H9 (cell line): ENCODE measurements at regions not wholly inside any gene's neighbourhood (a gene's known extent, or its start where the extent isn't known, plus 50 kb on each side); places are given as distances from the start of the nearest gene placed in this dataset.

Source experiments
- DNase-seq: peaks from one replicate; pipeline ENCODE4 v3.0.0-alpha.2; 2017
- H2AFZ ChIP-seq: one replicate; pipeline ENCODE4 v1.6.1; 2013; ENCODE audit warnings: mild to moderate bottlenecking, low read length, control low read depth, moderate library complexity
- H2AK5ac ChIP-seq: 2 replicates; pipeline ENCODE4 v1.6.1; 2013; ENCODE audit warnings: low read length, control low read depth, mixed read lengths; ENCODE audit not compliant: insufficient read length
- H2BK120ac ChIP-seq: one replicate; pipeline ENCODE4 v1.6.1; 2013; ENCODE audit warnings: low read depth, mild to moderate bottlenecking, low read length, control low read depth, inconsistent platforms; ENCODE audit not compliant: poor library complexity, severe bottlenecking
- H2BK12ac ChIP-seq: 2 replicates; pipeline ENCODE4 v1.6.1; 2013; ENCODE audit warnings: low read length, control low read depth, mixed read lengths, low read depth; ENCODE audit not compliant: insufficient read length
- H2BK15ac ChIP-seq: 2 replicates; pipeline ENCODE4 v1.6.1; 2013; ENCODE audit warnings: low read depth, low read length, control low read depth
- H2BK20ac ChIP-seq: one replicate; pipeline ENCODE4 v1.6.1; 2013; ENCODE audit warnings: low read depth, mild to moderate bottlenecking, low read length, control low read depth, inconsistent platforms; ENCODE audit not compliant: poor library complexity, severe bottlenecking
- H2BK5ac ChIP-seq: 2 replicates; pipeline ENCODE4 v1.6.1; 2013; ENCODE audit warnings: low read length, control low read depth, mixed read lengths; ENCODE audit not compliant: insufficient read length
- H3K14ac ChIP-seq: 2 replicates; pipeline ENCODE4 v1.6.1; 2013; ENCODE audit warnings: low read length, control low read depth; ENCODE audit not compliant: insufficient read depth
- H3K18ac ChIP-seq: 2 replicates; pipeline ENCODE4 v1.6.1; 2013; ENCODE audit warnings: low read depth, mild to moderate bottlenecking, mixed read lengths, low read length, control low read depth; ENCODE audit not compliant: insufficient read length
- H3K23ac ChIP-seq: 2 replicates; pipeline ENCODE4 v1.6.1; 2013; ENCODE audit warnings: low read length, control low read depth, mixed read lengths, low read depth; ENCODE audit not compliant: insufficient read length
- H3K23me2 ChIP-seq: 2 replicates; pipeline ENCODE4 v1.6.1; 2013; ENCODE audit warnings: low read depth, mild to moderate bottlenecking, mixed read lengths, low read length, control low read depth; ENCODE audit not compliant: insufficient read length, poor library complexity, severe bottlenecking
- H3K27ac ChIP-seq: 2 replicates; pipeline ENCODE4 v1.5.1; 2013; ENCODE audit warnings: low read length, control low read depth, mixed read lengths, low read depth; ENCODE audit not compliant: insufficient read length
- H3K27me3 ChIP-seq: 2 replicates; pipeline ENCODE4 v1.6.1; 2013; ENCODE audit warnings: low read length, control low read depth, inconsistent platforms; ENCODE audit not compliant: insufficient read depth
- H3K4ac ChIP-seq: 2 replicates; pipeline ENCODE4 v1.6.1; 2013; ENCODE audit warnings: low read depth, mild to moderate bottlenecking, control low read depth, inconsistent platforms, low read length, moderate library complexity
- H3K4me1 ChIP-seq: 2 replicates; pipeline ENCODE4 v1.6.1; 2013; ENCODE audit warnings: low read length, control low read depth, inconsistent platforms; ENCODE audit not compliant: insufficient read depth
- H3K4me2 ChIP-seq: 2 replicates; pipeline ENCODE4 v1.6.1; 2013; ENCODE audit warnings: low read length, control low read depth, mixed read lengths; ENCODE audit not compliant: insufficient read length, insufficient read depth
- H3K56ac ChIP-seq: 2 replicates; pipeline ENCODE4 v1.6.1; 2013; ENCODE audit warnings: low read depth, mild to moderate bottlenecking, mixed read lengths, low read length, control low read depth; ENCODE audit not compliant: insufficient read length
- H3K79me1 ChIP-seq: 2 replicates; pipeline ENCODE4 v1.6.1; 2013; ENCODE audit warnings: low read depth, mild to moderate bottlenecking, moderate library complexity, low read length, control low read depth, inconsistent platforms; ENCODE audit not compliant: insufficient read depth, poor library complexity, severe bottlenecking
- H3K79me2 ChIP-seq: 2 replicates; pipeline ENCODE4 v1.6.1; 2013; ENCODE audit warnings: low read length, control low read depth, inconsistent platforms; ENCODE audit not compliant: insufficient read depth
- H3K9ac ChIP-seq: 2 replicates; pipeline ENCODE4 v1.6.1; 2013; ENCODE audit warnings: low read length, control low read depth, mixed read lengths; ENCODE audit not compliant: insufficient read length; ENCODE audit errors: extremely low read depth
- H3K9me3 ChIP-seq: one replicate; pipeline ENCODE4 v1.6.1; 2013; ENCODE audit warnings: low read depth, low read length, inconsistent platforms; ENCODE audit not compliant: control insufficient read depth
- H3T11ph ChIP-seq: one replicate; pipeline ENCODE4 v1.6.1; 2013; ENCODE audit warnings: mild to moderate bottlenecking, low read length, control low read depth, inconsistent platforms
- H4K20me1 ChIP-seq: one replicate; pipeline ENCODE4 v1.6.1; 2013; ENCODE audit not compliant: control insufficient read depth, insufficient read length, insufficient read depth
- H4K5ac ChIP-seq: 2 replicates; pipeline ENCODE4 v1.6.1; 2013; ENCODE audit warnings: low read depth, mild to moderate bottlenecking, mixed read lengths, low read length, control low read depth; ENCODE audit not compliant: insufficient read length
- H4K8ac ChIP-seq: replicated peaks from 2 replicates; pipeline ENCODE4 v1.6.1; 2013; ENCODE audit warnings: low read length, control low read depth, mixed read lengths, low read depth; ENCODE audit not compliant: insufficient read length
- H4K91ac ChIP-seq: 2 replicates; pipeline ENCODE4 v1.6.1; 2013; ENCODE audit warnings: low read depth, mild to moderate bottlenecking, moderate library complexity, mixed read lengths, low read length, control low read depth; ENCODE audit not compliant: insufficient read length
- H3K27ac Mint-ChIP-seq, 3 experiments: 2 replicates in 2 of 3; 3 replicates in 1 of 3; pipeline ENCODE4 v1.8.0; 2020 to 2021; ENCODE audit warnings: mixed read lengths in 3 of 3, mild to moderate bottlenecking in 1 of 3, moderate library complexity in 1 of 3
- H3K27me3 Mint-ChIP-seq: 2 replicates; pipeline ENCODE4 v1.8.0; 2021; ENCODE audit warnings: low read depth, mild to moderate bottlenecking, moderate library complexity, mixed read lengths
- H3K36me3 Mint-ChIP-seq, 3 experiments: 2 replicates in 2 of 3; 3 replicates in 1 of 3; pipeline ENCODE4 v1.8.0; 2020 to 2021; ENCODE audit warnings: low read depth in 3 of 3, mixed read lengths in 3 of 3; ENCODE audit not compliant: insufficient read depth in 1 of 3
- H3K4me1 Mint-ChIP-seq, 2 experiments: 2 replicates each; pipeline ENCODE4 v1.8.0; 2020; ENCODE audit warnings: mixed read lengths in 2 of 2
- H3K4me3 Mint-ChIP-seq, 2 experiments: 2 replicates in 1 of 2; 3 replicates in 1 of 2; pipeline ENCODE4 v1.8.0; 2020 to 2021; ENCODE audit warnings: mild to moderate bottlenecking in 2 of 2, mixed read lengths in 2 of 2, moderate library complexity in 1 of 2
- H3K9me3 Mint-ChIP-seq, 2 experiments: 2 replicates in 1 of 2; 3 replicates in 1 of 2; pipeline ENCODE4 v1.8.0; 2020; ENCODE audit warnings: mild to moderate bottlenecking in 2 of 2, mixed read lengths in 2 of 2, moderate library complexity in 1 of 2
- WGBS: extraction: QIAGEN DNeasy Blood & Tissue Kit; methylation state at CpG from one replicate; pipeline ENCODE4 v1.1.7; 2013; ENCODE audit warnings: missing lambda C conversion rate, low lambda C conversion rate, mixed read lengths; ENCODE audit not compliant: insufficient read length; ENCODE audit errors: extremely low coverage; 5-methylcytosine and 5-hydroxymethylcytosine counted together
- TF ChIP-seq, protein P1 (sequence below): fragments of 200-600 bp; sonication (generic); conservative IDR thresholded peaks from 3 replicates; pipeline ENCODE4 v1.8.0; 2021; ENCODE audit warnings: antibody characterized with exemption, mild to moderate bottlenecking

DNA sequence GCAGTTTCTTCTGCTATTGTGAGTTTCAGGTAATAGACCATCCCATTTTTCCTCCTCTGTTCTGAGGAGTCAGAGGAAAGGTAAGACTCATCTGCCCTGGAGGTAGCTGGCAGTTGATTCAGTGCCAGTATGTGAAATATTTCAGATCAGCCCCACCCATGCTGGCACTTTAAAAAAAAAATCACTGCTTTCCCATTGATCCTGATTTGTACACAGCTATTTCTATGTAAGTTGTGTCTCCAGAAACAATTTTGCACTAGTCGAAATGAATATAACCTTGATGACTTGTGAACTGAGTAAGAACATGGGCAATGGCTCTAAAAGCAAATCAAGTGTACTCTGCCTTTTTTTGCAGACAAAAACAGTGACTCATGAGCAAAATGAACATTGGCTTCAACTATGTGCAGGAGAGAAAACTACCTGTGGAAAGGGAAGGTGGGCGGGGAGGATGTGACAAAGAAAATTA lies 82.0 kb upstream of the OR5AK2 start:
- no peak overlapping the region for H2BK5ac ChIP-seq

More for the DNA sequence above, 82.0 kb upstream of the OR5AK2 start:
- Histone ChIP-seq H3K56ac (no peak overlapping the region), H3K4me2 (no peak overlapping the region), H2BK20ac (no peak overlapping the region), H2AK5ac (no peak overlapping the region), H3K4ac (no peak overlapping the region), H3K79me1 (no peaks in the 10 kb centered on the region), H2AFZ (no peak overlapping the region), H3K79me2 (no peaks in the 10 kb centered on the region), H2BK12ac (no peak overlapping the region), H3K9ac (no peak overlapping the region), H4K20me1 (no peaks in the 10 kb centered on the region), H4K91ac (no peak overlapping the region), H3K23me2 (no peaks in the 10 kb centered on the region), H3K18ac (no peak overlapping the region), H3K27me3 (no peaks in the 10 kb centered on the region), H3T11ph (no peak overlapping the region), H3K9me3 (peaks cover 9% of the 10 kb centered on the region), H3K4me1 (no peaks in the 10 kb centered on the region), H3K23ac (no peak overlapping the region), H2BK120ac (no peak overlapping the region), H3K14ac (no peak overlapping the region), H3K27ac (no peak overlapping the region), H2BK15ac (no peak overlapping the region), H4K8ac (no peak overlapping the region), H4K5ac (no peak overlapping the region)
- H3K36me3 Mint-ChIP-seq, result no peaks in the 10 kb centered on the region; a peak in 1 of 7 replicates
- no peaks in the 10 kb centered on the region for H3K27me3 Mint-ChIP-seq
- H3K27ac Mint-ChIP-seq, result no peak overlapping the region
- WGBS, result no CpG with 5 or more reads among the region's 2 CpGs
- DNase-seq, result no peak
- no peak overlapping the region for H3K4me3 Mint-ChIP-seq
- H3K4me1 Mint-ChIP-seq, result no peaks in the 10 kb centered on the region
- TF ChIP-seq, protein P1, sequence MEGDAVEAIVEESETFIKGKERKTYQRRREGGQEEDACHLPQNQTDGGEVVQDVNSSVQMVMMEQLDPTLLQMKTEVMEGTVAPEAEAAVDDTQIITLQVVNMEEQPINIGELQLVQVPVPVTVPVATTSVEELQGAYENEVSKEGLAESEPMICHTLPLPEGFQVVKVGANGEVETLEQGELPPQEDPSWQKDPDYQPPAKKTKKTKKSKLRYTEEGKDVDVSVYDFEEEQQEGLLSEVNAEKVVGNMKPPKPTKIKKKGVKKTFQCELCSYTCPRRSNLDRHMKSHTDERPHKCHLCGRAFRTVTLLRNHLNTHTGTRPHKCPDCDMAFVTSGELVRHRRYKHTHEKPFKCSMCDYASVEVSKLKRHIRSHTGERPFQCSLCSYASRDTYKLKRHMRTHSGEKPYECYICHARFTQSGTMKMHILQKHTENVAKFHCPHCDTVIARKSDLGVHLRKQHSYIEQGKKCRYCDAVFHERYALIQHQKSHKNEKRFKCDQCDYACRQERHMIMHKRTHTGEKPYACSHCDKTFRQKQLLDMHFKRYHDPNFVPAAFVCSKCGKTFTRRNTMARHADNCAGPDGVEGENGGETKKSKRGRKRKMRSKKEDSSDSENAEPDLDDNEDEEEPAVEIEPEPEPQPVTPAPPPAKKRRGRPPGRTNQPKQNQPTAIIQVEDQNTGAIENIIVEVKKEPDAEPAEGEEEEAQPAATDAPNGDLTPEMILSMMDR, result no peak
- H3K9me3 Mint-ChIP-seq, result peaks cover 8% of the 10 kb centered on the region in 2 experiments; a peak in 3 of 5 replicates
